ENCODE measurements at regions not wholly inside any gene's neighbourhood (a gene's known extent, or its start where the extent isn't known, plus 50 kb on each side); places are given as distances from the start of the nearest gene placed in this dataset.

DNA sequence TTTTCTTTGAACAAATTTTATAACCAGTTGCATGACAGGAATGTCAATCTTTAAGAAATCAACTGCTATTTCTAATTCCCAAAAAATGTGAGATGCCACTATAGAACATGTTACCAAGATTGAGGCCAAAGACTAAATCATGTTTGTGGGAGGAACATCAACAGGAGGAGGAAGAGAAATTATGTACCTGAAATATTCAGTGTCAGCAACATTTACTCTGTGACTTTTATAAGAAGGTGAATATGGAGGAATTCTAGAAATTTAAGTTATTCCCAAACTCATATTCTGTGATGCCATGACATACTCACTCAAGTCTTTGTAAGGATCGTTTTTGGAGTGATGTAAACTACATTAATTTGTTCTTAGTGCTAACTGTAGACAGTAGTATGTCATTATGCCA lies 408.4 kb downstream of the SH2D4B start:
- TF ChIP-seq, protein P1, sequence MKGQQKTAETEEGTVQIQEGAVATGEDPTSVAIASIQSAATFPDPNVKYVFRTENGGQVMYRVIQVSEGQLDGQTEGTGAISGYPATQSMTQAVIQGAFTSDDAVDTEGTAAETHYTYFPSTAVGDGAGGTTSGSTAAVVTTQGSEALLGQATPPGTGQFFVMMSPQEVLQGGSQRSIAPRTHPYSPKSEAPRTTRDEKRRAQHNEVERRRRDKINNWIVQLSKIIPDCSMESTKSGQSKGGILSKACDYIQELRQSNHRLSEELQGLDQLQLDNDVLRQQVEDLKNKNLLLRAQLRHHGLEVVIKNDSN (IDR thresholded peaks at IDR 0.05; ENCODE audit: borderline replicate concordance, extremely low read length, insufficient read depth, low read depth, low read length) = no peak
- no peak for TF ChIP-seq YBX1 (IDR thresholded peaks at IDR 0.05)
- TF ChIP-seq, protein P2, sequence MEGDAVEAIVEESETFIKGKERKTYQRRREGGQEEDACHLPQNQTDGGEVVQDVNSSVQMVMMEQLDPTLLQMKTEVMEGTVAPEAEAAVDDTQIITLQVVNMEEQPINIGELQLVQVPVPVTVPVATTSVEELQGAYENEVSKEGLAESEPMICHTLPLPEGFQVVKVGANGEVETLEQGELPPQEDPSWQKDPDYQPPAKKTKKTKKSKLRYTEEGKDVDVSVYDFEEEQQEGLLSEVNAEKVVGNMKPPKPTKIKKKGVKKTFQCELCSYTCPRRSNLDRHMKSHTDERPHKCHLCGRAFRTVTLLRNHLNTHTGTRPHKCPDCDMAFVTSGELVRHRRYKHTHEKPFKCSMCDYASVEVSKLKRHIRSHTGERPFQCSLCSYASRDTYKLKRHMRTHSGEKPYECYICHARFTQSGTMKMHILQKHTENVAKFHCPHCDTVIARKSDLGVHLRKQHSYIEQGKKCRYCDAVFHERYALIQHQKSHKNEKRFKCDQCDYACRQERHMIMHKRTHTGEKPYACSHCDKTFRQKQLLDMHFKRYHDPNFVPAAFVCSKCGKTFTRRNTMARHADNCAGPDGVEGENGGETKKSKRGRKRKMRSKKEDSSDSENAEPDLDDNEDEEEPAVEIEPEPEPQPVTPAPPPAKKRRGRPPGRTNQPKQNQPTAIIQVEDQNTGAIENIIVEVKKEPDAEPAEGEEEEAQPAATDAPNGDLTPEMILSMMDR (IDR thresholded peaks at IDR 0.05 in 2 of 3, conservative IDR thresholded peaks at IDR 0.05 in 1 of 3; ENCODE audit: control insufficient read depth in 2 of 3, extremely low read depth in 1 of 3, insufficient read depth in 1 of 3, low read depth in 3 of 3, low read length in 3 of 3) = no peak
- no peak for TF ChIP-seq MYC (IDR thresholded peaks at IDR 0.05; ENCODE audit: insufficient read depth, insufficient read length, insufficient replicate concordance, low read length, severe bottlenecking)
- TF ChIP-seq RAD21 (IDR thresholded peaks at IDR 0.05; ENCODE audit: insufficient read depth, low read depth, low read length) = no peak
- TF ChIP-seq ESRRA (IDR thresholded peaks at IDR 0.05; ENCODE audit: low read length) = no peak
- TF ChIP-seq RFX5 (IDR thresholded peaks at IDR 0.05; ENCODE audit: low read depth, low read length) = no peak
- TF ChIP-seq POLR2AphosphoS5 (IDR thresholded peaks at IDR 0.05; ENCODE audit: low read length) = no peak
- no peak for TF ChIP-seq SRF (IDR thresholded peaks at IDR 0.05; ENCODE audit: low read depth in 2 of 2, low read length in 2 of 2)
- no peak for TF ChIP-seq CEBPB (IDR thresholded peaks at IDR 0.05; ENCODE audit: borderline replicate concordance in 1 of 2, low read depth in 2 of 2, low read length in 2 of 2)
- TF ChIP-seq, protein P3, sequence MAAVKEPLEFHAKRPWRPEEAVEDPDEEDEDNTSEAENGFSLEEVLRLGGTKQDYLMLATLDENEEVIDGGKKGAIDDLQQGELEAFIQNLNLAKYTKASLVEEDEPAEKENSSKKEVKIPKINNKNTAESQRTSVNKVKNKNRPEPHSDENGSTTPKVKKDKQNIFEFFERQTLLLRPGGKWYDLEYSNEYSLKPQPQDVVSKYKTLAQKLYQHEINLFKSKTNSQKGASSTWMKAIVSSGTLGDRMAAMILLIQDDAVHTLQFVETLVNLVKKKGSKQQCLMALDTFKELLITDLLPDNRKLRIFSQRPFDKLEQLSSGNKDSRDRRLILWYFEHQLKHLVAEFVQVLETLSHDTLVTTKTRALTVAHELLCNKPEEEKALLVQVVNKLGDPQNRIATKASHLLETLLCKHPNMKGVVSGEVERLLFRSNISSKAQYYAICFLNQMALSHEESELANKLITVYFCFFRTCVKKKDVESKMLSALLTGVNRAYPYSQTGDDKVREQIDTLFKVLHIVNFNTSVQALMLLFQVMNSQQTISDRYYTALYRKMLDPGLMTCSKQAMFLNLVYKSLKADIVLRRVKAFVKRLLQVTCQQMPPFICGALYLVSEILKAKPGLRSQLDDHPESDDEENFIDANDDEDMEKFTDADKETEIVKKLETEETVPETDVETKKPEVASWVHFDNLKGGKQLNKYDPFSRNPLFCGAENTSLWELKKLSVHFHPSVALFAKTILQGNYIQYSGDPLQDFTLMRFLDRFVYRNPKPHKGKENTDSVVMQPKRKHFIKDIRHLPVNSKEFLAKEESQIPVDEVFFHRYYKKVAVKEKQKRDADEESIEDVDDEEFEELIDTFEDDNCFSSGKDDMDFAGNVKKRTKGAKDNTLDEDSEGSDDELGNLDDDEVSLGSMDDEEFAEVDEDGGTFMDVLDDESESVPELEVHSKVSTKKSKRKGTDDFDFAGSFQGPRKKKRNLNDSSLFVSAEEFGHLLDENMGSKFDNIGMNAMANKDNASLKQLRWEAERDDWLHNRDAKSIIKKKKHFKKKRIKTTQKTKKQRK (IDR thresholded peaks at IDR 0.05; ENCODE audit: low read depth, low read length) = no peak
- no peak for TF ChIP-seq POLR2A (IDR thresholded peaks at IDR 0.05; ENCODE audit: low read depth, low read length)
- TF ChIP-seq ZNF274 (IDR thresholded peaks at IDR 0.05; ENCODE audit: insufficient read depth, insufficient read length) = no peak
